ENCODE measurements at regions not wholly inside any gene's neighbourhood (a gene's known extent, or its start where the extent isn't known, plus 50 kb on each side); places are given as distances from the start of the nearest gene placed in this dataset.
A peak's percentile ranks its signal among the peaks of the same experiment; 100 is the strongest.
"Not testable (repeated sequence)": the region's sequence is repeated elsewhere in the genome, so short reads cannot be mapped to it uniquely, and the experiment has no call there.

GRCh38 chr16:18701239-18701638, 88.9 kb downstream of the RPS15A start:
- not testable (repeated sequence) for FAIRE-seq

More at GRCh38 chr16:18701239-18701638, 88.9 kb downstream of the RPS15A start:
- H3K27ac ChIP-seq (ENCODE audit: extremely low read length, insufficient read depth, low read length); H3K4me3 ChIP-seq (replicated peaks in 1 of 3; ENCODE audit: insufficient read depth in 1 of 3, low read depth in 2 of 3, low read length in 3 of 3); CTCF ChIA-PET (ENCODE audit: low intra/inter-chr PET ratio, low total read pairs); H4K20me1 ChIP-seq (ENCODE audit: insufficient read depth, low read length); ATAC-seq; H2AFZ ChIP-seq (ENCODE audit: low read length); H3K4me2 ChIP-seq (ENCODE audit: low read depth, low read length); intact Hi-C loops (cut with micrococcal nuclease; ENCODE audit: unreplicated experiment); H3K79me2 ChIP-seq (ENCODE audit: insufficient read depth, low read length); H3K9me3 ChIP-seq (ENCODE audit: low read length); H3K4me1 ChIP-seq (ENCODE audit: insufficient read depth, low read length); H3K27me3 ChIP-seq (ENCODE audit: control insufficient read depth in 1 of 2, insufficient read depth in 2 of 2, low read length in 2 of 2); POLR2A ChIA-PET; H3K36me3 ChIP-seq (replicated peaks in 1 of 2; ENCODE audit: control insufficient read depth in 1 of 2, insufficient read depth in 2 of 2, low read length in 2 of 2); BruUV-seq (replicated peaks); DNase-seq (ENCODE audit: low spot score); in situ Hi-C loops (cut with HindIII; ENCODE audit: extremely low pct_ligation_motif_present, low pct_unique_long_range_greater_than_20kb); H3K9ac ChIP-seq (ENCODE audit: insufficient read depth, low read depth, low read length); TF ChIP-seq ZBTB40 (CRISPR knock-in tag; IDR thresholded peaks at IDR 0.05): not testable (repeated sequence)
- peak; percentile 27; the same call in 1 of the 2 replicates for TF ChIP-seq ZBTB40 (IDR thresholded peaks at IDR 0.05)
- 0 out of 2 replicates have a peak, but pooled peaks have one; percentile 16 for TF ChIP-seq ARNT (IDR thresholded peaks at IDR 0.05)
- TF ChIP-seq IKZF1 (IDR thresholded peaks at IDR 0.05): peak; percentile 57; the same call in 1 of the 2 replicates
- 0 out of 2 replicates have a peak, but pooled peaks have one; percentile 44 for TF ChIP-seq TRIM22 (IDR thresholded peaks at IDR 0.05)
- 0 out of 2 replicates have a peak, but pooled peaks have one; percentile 11 for TF ChIP-seq NFRKB (IDR thresholded peaks at IDR 0.05)
- TF ChIP-seq ATM (IDR thresholded peaks at IDR 0.05; ENCODE audit: borderline replicate concordance): peak; percentile 63; the same call in 1 of the 2 replicates
- TF ChIP-seq ZNF282 (IDR thresholded peaks at IDR 0.05; ENCODE audit: partially characterized antibody): peak; percentile 80

Data from HepG2 (cell line).